ENCODE measurements at regions not wholly inside any gene's neighbourhood (a gene's known extent, or its start where the extent isn't known, plus 50 kb on each side); places are given as distances from the start of the nearest gene placed in this dataset.

DNA sequence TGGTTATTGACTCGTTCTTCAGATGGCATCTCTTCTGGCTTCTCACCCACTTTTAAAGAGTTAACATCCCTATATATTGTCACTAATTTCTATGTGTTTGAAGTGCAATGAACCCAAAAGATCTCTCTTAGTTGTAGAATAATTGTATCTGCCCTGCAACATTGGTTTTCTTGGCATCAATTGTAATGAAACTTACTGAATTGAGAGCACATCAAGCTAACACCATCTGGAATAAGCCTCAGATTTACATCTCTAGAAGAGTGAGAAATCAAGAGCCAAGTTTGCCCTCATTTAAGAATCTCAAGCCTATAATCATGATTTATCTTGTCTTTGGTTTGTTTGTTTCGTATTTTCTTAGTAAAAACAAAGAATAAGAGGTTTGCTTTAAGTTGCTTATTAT, 372.6 kb upstream of the LRRC7 start:
- no peaks in the 10 kb centered on the region for H3K27me3 Mint-ChIP-seq
- CTCF ChIA-PET: no interaction called here
- Histone ChIP-seq H3K4me3 (ENCODE audit: low read length) (no peak overlapping the region), H3K36me3 (ENCODE audit: insufficient read depth, low read length) (no peaks in the 10 kb centered on the region), H3K27ac (ENCODE audit: low read depth in 1 of 2, low read length in 2 of 2) (no peak overlapping the region), H3K27me3 (ENCODE audit: control insufficient read depth in 1 of 2, insufficient read depth in 2 of 2, low read length in 2 of 2) (no peaks in the 10 kb centered on the region), H3K4me1 (ENCODE audit: insufficient read depth, low read length) (no peaks in the 10 kb centered on the region), H3K9me3 (ENCODE audit: control insufficient read depth in 1 of 2, insufficient read depth in 1 of 2, low read length in 2 of 2) (no peaks in the 10 kb centered on the region)
- H3K4me1 Mint-ChIP-seq (ENCODE audit: low read depth): no peaks in the 10 kb centered on the region
- no peak overlapping the region for H3K27ac Mint-ChIP-seq
- POLR2A ChIA-PET: no interaction called here
- no peaks in the 10 kb centered on the region for H3K36me3 Mint-ChIP-seq (ENCODE audit: low read depth)
- TF ChIP-seq, protein P1, sequence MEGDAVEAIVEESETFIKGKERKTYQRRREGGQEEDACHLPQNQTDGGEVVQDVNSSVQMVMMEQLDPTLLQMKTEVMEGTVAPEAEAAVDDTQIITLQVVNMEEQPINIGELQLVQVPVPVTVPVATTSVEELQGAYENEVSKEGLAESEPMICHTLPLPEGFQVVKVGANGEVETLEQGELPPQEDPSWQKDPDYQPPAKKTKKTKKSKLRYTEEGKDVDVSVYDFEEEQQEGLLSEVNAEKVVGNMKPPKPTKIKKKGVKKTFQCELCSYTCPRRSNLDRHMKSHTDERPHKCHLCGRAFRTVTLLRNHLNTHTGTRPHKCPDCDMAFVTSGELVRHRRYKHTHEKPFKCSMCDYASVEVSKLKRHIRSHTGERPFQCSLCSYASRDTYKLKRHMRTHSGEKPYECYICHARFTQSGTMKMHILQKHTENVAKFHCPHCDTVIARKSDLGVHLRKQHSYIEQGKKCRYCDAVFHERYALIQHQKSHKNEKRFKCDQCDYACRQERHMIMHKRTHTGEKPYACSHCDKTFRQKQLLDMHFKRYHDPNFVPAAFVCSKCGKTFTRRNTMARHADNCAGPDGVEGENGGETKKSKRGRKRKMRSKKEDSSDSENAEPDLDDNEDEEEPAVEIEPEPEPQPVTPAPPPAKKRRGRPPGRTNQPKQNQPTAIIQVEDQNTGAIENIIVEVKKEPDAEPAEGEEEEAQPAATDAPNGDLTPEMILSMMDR (IDR thresholded peaks at IDR 0.05): no peak
- ATAC-seq (ENCODE audit: poor library complexity): no peak
- H3K4me3 Mint-ChIP-seq: no peak overlapping the region
- DNase-seq: no peak
- H3K9me3 Mint-ChIP-seq: peaks cover 2% of the 10 kb centered on the region
- intact Hi-C loops (cut with DNase I, micrococcal nuclease): no loop called here

DNA sequence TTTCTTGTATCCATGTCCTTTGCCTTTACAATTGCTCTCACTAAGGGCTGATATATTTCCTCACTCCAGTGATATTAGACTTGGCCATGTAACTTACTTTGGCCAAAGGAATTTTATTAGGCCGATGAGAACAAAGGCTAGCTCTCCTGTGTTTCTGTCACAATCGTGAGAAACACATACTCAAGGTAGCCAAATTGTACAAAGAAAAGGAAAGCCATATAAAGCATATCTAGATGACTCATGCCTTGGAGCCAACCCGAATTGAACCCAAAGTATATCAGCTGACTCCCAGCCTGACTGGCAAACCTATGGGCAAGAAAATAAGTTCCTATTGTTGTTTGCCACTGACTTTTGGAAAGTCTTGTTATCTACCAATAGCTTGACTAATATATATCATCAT, 371.7 kb upstream of the LRRC7 start:
- H3K36me3 ChIP-seq (ENCODE audit: insufficient read depth, low read length): no peaks in the 10 kb centered on the region
- intact Hi-C loops (cut with DNase I, micrococcal nuclease): no loop called here
- POLR2A ChIA-PET: no interaction called here
- H3K4me1 Mint-ChIP-seq (ENCODE audit: low read depth): no peaks in the 10 kb centered on the region
- H3K9me3 Mint-ChIP-seq: peaks cover 2% of the 10 kb centered on the region
- H3K4me3 ChIP-seq (ENCODE audit: low read length): no peak overlapping the region
- no peaks in the 10 kb centered on the region for H3K27me3 Mint-ChIP-seq
- no peaks in the 10 kb centered on the region for H3K4me1 ChIP-seq (ENCODE audit: insufficient read depth, low read length)
- ATAC-seq (ENCODE audit: poor library complexity): no peak
- TF ChIP-seq, protein P1 (IDR thresholded peaks at IDR 0.05): no peak
- H3K27ac Mint-ChIP-seq: no peak overlapping the region
- no peaks in the 10 kb centered on the region for H3K36me3 Mint-ChIP-seq (ENCODE audit: low read depth)
- no peaks in the 10 kb centered on the region for H3K9me3 ChIP-seq (ENCODE audit: control insufficient read depth in 1 of 2, insufficient read depth in 1 of 2, low read length in 2 of 2)
- CTCF ChIA-PET: no interaction called here
- no peaks in the 10 kb centered on the region for H3K27me3 ChIP-seq (ENCODE audit: control insufficient read depth in 1 of 2, insufficient read depth in 2 of 2, low read length in 2 of 2)
- no peak overlapping the region for H3K4me3 Mint-ChIP-seq
- DNase-seq: no peak
- H3K27ac ChIP-seq (ENCODE audit: low read depth in 1 of 2, low read length in 2 of 2): no peak overlapping the region

DNA sequence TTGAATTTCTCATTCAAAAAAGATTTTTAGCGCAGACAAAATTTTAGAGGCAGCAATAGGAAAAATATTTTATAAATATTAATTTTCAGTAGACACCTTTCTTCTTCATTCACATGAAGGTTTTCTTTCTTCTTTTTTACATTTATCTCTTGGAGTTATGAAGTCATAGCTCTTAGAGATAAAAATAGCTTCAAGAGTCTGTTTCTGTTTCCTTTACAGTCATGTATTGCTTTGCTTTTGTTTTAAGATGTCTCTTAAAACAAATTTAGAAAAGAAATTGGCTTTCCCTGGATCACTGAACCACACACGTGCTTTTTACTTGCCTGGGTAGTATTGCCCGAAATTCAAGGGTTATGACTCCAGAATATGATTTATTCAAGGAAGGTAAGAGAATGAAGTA, 369.9 kb upstream of the LRRC7 start:
- Mint-ChIP-seq H3K4me3 (no peak overlapping the region), H3K27ac (no peak overlapping the region), H3K36me3 (ENCODE audit: low read depth) (no peaks in the 10 kb centered on the region), H3K4me1 (ENCODE audit: low read depth) (no peaks in the 10 kb centered on the region), H3K9me3 (no peaks in the 10 kb centered on the region), H3K27me3 (no peaks in the 10 kb centered on the region)
- no peaks in the 10 kb centered on the region for H3K4me1 ChIP-seq (ENCODE audit: insufficient read depth, low read length)
- no peaks in the 10 kb centered on the region for H3K9me3 ChIP-seq (ENCODE audit: control insufficient read depth in 1 of 2, insufficient read depth in 1 of 2, low read length in 2 of 2)
- no peaks in the 10 kb centered on the region for H3K27me3 ChIP-seq (ENCODE audit: control insufficient read depth in 1 of 2, insufficient read depth in 2 of 2, low read length in 2 of 2)
- POLR2A ChIA-PET: no interaction called here
- DNase-seq: no peak
- H3K27ac ChIP-seq (ENCODE audit: low read depth in 1 of 2, low read length in 2 of 2): no peak overlapping the region
- no peaks in the 10 kb centered on the region for H3K36me3 ChIP-seq (ENCODE audit: insufficient read depth, low read length)
- CTCF ChIA-PET: no interaction called here
- no peak overlapping the region for H3K4me3 ChIP-seq (ENCODE audit: low read length)
- ATAC-seq (ENCODE audit: poor library complexity): no peak
- TF ChIP-seq, protein P1 (IDR thresholded peaks at IDR 0.05): no peak
- intact Hi-C loops (cut with DNase I, micrococcal nuclease): no loop called here
